ENCODE measurements at regions not wholly inside any gene's neighbourhood (a gene's known extent, or its start where the extent isn't known, plus 50 kb on each side); places are given as distances from the start of the nearest gene placed in this dataset.

DNA sequence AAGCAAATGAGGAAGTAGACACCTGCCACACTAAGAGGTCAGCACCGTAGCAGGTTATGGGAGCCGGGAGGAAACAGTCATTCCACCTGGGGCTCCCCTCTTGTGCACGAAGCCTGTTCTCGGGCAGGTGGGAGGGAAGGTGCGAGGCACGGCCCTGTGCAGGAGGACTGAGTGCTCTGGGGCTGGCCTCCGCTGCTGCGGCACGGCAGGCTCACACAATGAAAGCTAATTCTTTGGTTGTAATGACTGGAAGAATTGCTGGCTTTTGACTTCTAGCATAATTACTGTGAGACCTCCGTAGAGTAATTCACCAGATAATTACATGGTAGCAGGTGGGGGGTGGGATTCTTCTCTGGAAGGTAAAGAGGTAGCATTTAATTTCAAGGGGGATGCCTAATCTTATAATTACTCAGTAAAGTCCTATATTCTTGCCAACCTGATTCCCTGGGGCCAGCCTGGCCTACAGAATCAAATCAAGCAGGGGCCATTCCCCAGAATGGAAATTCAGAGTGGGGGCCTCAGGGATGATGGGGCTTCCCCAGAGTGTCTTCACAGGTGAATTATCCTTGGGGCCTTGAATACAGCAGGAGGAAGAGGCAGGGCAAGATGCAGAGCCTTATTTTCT lies 129.1 kb downstream of the TPRA1 start:
- TF ChIP-seq POLR2A (IDR thresholded peaks at IDR 0.05): no peak
- TF ChIP-seq, protein P1, sequence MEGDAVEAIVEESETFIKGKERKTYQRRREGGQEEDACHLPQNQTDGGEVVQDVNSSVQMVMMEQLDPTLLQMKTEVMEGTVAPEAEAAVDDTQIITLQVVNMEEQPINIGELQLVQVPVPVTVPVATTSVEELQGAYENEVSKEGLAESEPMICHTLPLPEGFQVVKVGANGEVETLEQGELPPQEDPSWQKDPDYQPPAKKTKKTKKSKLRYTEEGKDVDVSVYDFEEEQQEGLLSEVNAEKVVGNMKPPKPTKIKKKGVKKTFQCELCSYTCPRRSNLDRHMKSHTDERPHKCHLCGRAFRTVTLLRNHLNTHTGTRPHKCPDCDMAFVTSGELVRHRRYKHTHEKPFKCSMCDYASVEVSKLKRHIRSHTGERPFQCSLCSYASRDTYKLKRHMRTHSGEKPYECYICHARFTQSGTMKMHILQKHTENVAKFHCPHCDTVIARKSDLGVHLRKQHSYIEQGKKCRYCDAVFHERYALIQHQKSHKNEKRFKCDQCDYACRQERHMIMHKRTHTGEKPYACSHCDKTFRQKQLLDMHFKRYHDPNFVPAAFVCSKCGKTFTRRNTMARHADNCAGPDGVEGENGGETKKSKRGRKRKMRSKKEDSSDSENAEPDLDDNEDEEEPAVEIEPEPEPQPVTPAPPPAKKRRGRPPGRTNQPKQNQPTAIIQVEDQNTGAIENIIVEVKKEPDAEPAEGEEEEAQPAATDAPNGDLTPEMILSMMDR (IDR thresholded peaks at IDR 0.05): no peak
